GM19395 (cell line): ENCODE measurements at regions not wholly inside any gene's neighbourhood (a gene's known extent, or its start where the extent isn't known, plus 50 kb on each side); places are given as distances from the start of the nearest gene placed in this dataset.
"Not testable (repeated sequence)": the region's sequence is repeated elsewhere in the genome, so short reads cannot be mapped to it uniquely, and the experiment has no call there.

ENCODE experiments used
- ATAC-seq: cut with Tn5 transposase; IDR thresholded peaks from one replicate; pipeline ENCODE4 v1.9.1; 2021; ENCODE audit warnings: mild to moderate bottlenecking, moderate library complexity; ENCODE audit not compliant: unreplicated experiment

- no peak for ATAC-seq
Measured at GRCh38 chr18:33820517-33821371, 242.7 kb downstream of the ASXL3 start.

GRCh38 chr18:33819692-33820343, 241.8 kb downstream of the ASXL3 start:
- ATAC-seq, result not testable (repeated sequence)

GRCh38 chr18:33818145-33818544, 240.1 kb downstream of the ASXL3 start:
- no peak for ATAC-seq

GRCh38 chr18:33817096-33817495, 239.1 kb downstream of the ASXL3 start:
- ATAC-seq, result no peak

- ATAC-seq, result no peak
Measured at GRCh38 chr18:33814546-33814945, 236.5 kb downstream of the ASXL3 start.

GRCh38 chr18:33812186-33812585, 234.2 kb downstream of the ASXL3 start:
- no peak for ATAC-seq

GRCh38 chr18:33805592-33805991, 227.6 kb downstream of the ASXL3 start:
- no peak for ATAC-seq

GRCh38 chr18:33804258-33804657, 226.2 kb downstream of the ASXL3 start:
- no peak for ATAC-seq

- no peak for ATAC-seq
Measured at GRCh38 chr18:33803636-33804035, 225.6 kb downstream of the ASXL3 start.

GRCh38 chr18:33802955-33803354, 224.9 kb downstream of the ASXL3 start:
- ATAC-seq, result no peak
